Smooth muscle cell (in vitro differentiated cells): ENCODE measurements at regions not wholly inside any gene's neighbourhood (a gene's known extent, or its start where the extent isn't known, plus 50 kb on each side); places are given as distances from the start of the nearest gene placed in this dataset.

Experiments
- DNase-seq: peaks from one replicate; lab custom pipeline; 2025; ENCODE audit not compliant: unreplicated experiment; lab: John Stamatoyannopoulos, UW
- H2AFZ ChIP-seq: fragments of 200-600 bp; sonication (generic); 2 replicates; pipeline ENCODE4 v1.6.0; 2016; ENCODE audit warnings: antibody characterized with exemption, low read depth, mild to moderate bottlenecking
- H3F3A ChIP-seq: fragments of 200-600 bp; sonication (generic); 2 replicates; pipeline ENCODE4 v1.6.0; 2017; ENCODE audit warnings: antibody characterized with exemption, low read depth
- H3K27ac ChIP-seq: fragments of 200-600 bp; sonication (generic); 2 replicates; pipeline ENCODE4 v1.5.1; 2016; ENCODE audit warnings: low read depth, mild to moderate bottlenecking
- H3K27me3 ChIP-seq: fragments of 200-600 bp; sonication (generic); 2 replicates; pipeline ENCODE4 v1.6.1; 2016; ENCODE audit warnings: low read depth, mild to moderate bottlenecking
- H3K36me3 ChIP-seq: fragments of 200-600 bp; sonication (generic); 2 replicates; pipeline ENCODE4 v1.5.1; 2016; ENCODE audit warnings: low read depth
- H3K4me1 ChIP-seq: fragments of 200-600 bp; sonication (generic); 2 replicates; pipeline ENCODE4 v1.5.1; 2016; ENCODE audit warnings: low read depth
- H3K4me2 ChIP-seq: fragments of 200-600 bp; sonication (generic); 2 replicates; pipeline ENCODE4 v1.6.0; 2016; ENCODE audit warnings: mild to moderate bottlenecking
- H3K4me3 ChIP-seq: fragments of 200-600 bp; sonication (generic); 2 replicates; pipeline ENCODE4 v1.5.1; 2016; ENCODE audit warnings: mild to moderate bottlenecking
- H3K79me2 ChIP-seq: fragments of 200-600 bp; sonication (generic); 2 replicates; pipeline ENCODE4 v1.6.0; 2016; ENCODE audit warnings: low read depth, mild to moderate bottlenecking
- H3K9ac ChIP-seq: fragments of 200-600 bp; sonication (generic); 2 replicates; pipeline ENCODE4 v1.6.0; 2016; ENCODE audit warnings: low read depth
- H3K9me3 ChIP-seq: fragments of 200-600 bp; sonication (generic); replicated peaks from 2 replicates; pipeline ENCODE4 v1.5.1; 2016; ENCODE audit warnings: low read depth
- H4K20me1 ChIP-seq: fragments of 200-600 bp; sonication (generic); 2 replicates; pipeline ENCODE4 v1.6.0; 2016; ENCODE audit warnings: low read depth
- WGBS: methylation state at CpG from one replicate; pipeline ENCODE4 v1.1.7; 2016; ENCODE audit warnings: low lambda C conversion rate; 5-methylcytosine and 5-hydroxymethylcytosine counted together
- TF ChIP-seq, protein P1 (sequence below): fragments of 200-600 bp; sonication (generic); IDR thresholded peaks from 2 replicates; pipeline ENCODE4 v1.5.1; 2017; ENCODE audit warnings: borderline replicate concordance, mild to moderate bottlenecking, antibody characterized with exemption; ENCODE audit not compliant: insufficient read depth, poor library complexity, severe bottlenecking

DNA sequence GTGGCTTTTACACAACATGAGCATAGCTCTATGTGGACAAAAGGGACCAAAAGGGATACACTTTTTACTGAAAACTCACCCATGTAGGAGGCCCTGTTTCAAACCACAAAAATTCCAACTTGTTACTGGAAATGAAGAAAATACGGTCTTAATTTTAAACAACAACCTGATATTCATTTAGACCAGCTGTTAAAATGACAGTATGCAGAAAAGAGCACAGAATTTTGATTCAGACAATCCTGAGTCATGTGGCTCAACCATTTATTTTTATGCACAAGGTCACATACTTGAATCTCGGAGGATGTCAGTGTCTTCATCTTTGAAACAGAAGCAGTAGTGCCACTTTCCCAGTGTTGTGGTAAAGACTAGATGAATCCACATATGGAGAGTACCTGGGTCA, 426.5 kb upstream of the NFE2L3 start:
- Histone ChIP-seq H3K27me3 (no peaks in the 10 kb centered on the region), H3K4me2 (no peak overlapping the region), H3K27ac (no peak overlapping the region), H3K36me3 (no peaks in the 10 kb centered on the region), H3K79me2 (no peaks in the 10 kb centered on the region), H3K9me3 (no peaks in the 10 kb centered on the region), H3F3A (no peaks in the 10 kb centered on the region), H2AFZ (peak overlapping the region; percentile 64), H3K9ac (no peak overlapping the region), H4K20me1 (no peaks in the 10 kb centered on the region), H3K4me1 (peaks cover 52% of the 10 kb centered on the region), H3K4me3 (no peak overlapping the region)
- TF ChIP-seq, protein P1, sequence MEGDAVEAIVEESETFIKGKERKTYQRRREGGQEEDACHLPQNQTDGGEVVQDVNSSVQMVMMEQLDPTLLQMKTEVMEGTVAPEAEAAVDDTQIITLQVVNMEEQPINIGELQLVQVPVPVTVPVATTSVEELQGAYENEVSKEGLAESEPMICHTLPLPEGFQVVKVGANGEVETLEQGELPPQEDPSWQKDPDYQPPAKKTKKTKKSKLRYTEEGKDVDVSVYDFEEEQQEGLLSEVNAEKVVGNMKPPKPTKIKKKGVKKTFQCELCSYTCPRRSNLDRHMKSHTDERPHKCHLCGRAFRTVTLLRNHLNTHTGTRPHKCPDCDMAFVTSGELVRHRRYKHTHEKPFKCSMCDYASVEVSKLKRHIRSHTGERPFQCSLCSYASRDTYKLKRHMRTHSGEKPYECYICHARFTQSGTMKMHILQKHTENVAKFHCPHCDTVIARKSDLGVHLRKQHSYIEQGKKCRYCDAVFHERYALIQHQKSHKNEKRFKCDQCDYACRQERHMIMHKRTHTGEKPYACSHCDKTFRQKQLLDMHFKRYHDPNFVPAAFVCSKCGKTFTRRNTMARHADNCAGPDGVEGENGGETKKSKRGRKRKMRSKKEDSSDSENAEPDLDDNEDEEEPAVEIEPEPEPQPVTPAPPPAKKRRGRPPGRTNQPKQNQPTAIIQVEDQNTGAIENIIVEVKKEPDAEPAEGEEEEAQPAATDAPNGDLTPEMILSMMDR, result no peak
- WGBS, result 28% methylated on average over 2 of the region's 2 CpGs
- DNase-seq, result no peak

DNA sequence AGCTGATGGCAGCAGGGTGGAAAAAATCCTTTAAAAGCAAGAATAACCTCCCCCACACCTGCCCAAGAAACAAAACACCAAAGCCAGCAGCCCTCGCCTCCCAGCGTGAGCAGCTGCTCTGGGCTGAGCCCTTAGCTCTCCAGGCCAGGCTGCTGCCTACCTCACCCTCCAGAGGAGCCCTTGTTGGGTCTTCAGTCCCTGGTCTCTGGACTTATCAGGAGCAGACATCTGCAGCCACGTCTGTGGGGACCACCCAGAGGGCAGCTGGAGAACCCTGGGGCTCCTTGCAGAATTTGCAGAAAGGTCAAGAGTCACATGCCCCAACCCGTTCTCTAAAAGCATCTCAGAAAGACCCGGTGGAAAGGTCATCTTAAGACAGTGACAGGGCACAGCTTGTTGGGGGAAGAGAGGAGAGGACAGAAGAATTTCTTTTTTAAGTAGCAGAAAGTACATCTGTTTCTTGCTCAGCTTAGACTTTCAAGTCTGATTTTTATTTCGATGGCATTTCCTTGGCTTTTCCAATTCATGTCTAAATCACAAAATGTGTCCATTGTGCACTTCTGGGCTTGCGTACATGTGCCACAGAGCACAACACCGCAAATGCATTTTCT, 425.7 kb upstream of the NFE2L3 start:
- Histone ChIP-seq H3K4me1 (peaks cover 59% of the 10 kb centered on the region), H3K9me3 (no peaks in the 10 kb centered on the region), H3K4me2 (no peak overlapping the region), H3K9ac (no peak overlapping the region), H2AFZ (peak overlapping the region; percentile 40), H3K4me3 (no peak overlapping the region), H3F3A (no peaks in the 10 kb centered on the region), H3K27ac (no peak overlapping the region), H4K20me1 (no peaks in the 10 kb centered on the region), H3K27me3 (no peaks in the 10 kb centered on the region), H3K36me3 (no peaks in the 10 kb centered on the region), H3K79me2 (no peaks in the 10 kb centered on the region)
- WGBS, result 40% methylated on average over 8 of the region's 8 CpGs
- TF ChIP-seq, protein P1, result no peak
- DNase-seq, result no peak

DNA sequence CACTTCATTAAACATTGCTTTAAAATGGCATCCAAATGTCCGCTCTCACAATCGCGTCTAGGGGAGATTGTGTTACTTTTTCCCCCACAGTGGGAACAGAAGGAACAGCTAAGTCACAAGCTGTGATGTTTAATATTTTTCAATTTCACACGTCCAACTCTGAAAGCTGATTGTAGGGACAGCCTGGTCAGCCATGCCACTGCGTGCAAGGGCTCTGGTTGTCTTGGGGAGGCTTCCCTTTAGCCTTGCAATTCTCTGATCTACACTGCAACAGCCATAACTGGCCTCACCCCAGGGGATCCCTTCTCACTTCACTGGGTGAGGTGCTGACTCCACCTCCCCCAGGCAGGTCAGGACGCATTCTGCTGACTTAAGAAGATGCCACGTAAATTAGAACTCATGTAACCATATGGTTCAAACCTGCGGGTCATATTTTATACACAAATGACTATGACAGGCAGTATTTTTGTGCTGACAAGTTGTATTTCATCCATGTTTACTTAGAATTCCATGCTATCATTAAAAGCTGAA, 425.2 kb upstream of the NFE2L3 start:
- Histone ChIP-seq H3K4me3 (no peak overlapping the region), H4K20me1 (no peaks in the 10 kb centered on the region), H3K4me1 (peaks cover 64% of the 10 kb centered on the region), H3F3A (no peaks in the 10 kb centered on the region), H3K4me2 (no peak overlapping the region), H3K27ac (no peak overlapping the region), H3K27me3 (no peaks in the 10 kb centered on the region), H3K9ac (no peak overlapping the region), H3K36me3 (no peaks in the 10 kb centered on the region), H3K79me2 (no peaks in the 10 kb centered on the region), H2AFZ (peak overlapping the region; percentile 40), H3K9me3 (no peaks in the 10 kb centered on the region)
- 65% methylated on average over 8 of the region's 8 CpGs for WGBS
- TF ChIP-seq, protein P1, result no peak
- DNase-seq, result no peak

DNA sequence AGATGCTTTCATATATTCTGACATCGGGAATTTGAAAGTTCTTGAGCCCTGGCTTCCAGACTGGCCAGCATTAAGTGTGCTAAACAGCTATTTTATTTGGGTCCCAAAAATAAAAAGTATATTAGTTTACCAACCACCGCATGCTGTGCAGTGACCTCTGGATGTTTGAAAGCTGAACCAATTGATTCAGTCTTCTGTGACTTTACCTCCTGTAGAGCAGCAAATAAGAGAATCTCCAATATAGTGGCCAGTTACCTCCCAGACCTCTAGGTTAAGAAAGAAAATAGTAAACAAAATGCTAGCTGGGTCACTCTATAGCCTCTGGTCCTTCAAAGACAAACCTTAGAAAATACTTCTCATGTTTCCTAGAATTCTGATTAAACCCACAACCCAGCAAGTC, 424.6 kb upstream of the NFE2L3 start:
- no peak for DNase-seq
- H3K9me3 ChIP-seq, result no peaks in the 10 kb centered on the region
- H3K4me1 ChIP-seq, result peaks cover 61% of the 10 kb centered on the region
- 45% methylated on average over 2 of the region's 2 CpGs for WGBS
- H3K4me3 ChIP-seq, result no peak overlapping the region
- H3K9ac ChIP-seq, result no peak overlapping the region
- no peak overlapping the region for H3K27ac ChIP-seq
- no peaks in the 10 kb centered on the region for H3K79me2 ChIP-seq
- TF ChIP-seq, protein P1, result no peak
- no peaks in the 10 kb centered on the region for H4K20me1 ChIP-seq
- no peaks in the 10 kb centered on the region for H3F3A ChIP-seq
- no peaks in the 10 kb centered on the region for H3K27me3 ChIP-seq
- H3K36me3 ChIP-seq, result no peaks in the 10 kb centered on the region
- no peak overlapping the region for H3K4me2 ChIP-seq
- no peak overlapping the region for H2AFZ ChIP-seq
